Cardiac muscle cell (in vitro differentiated cells and primary cell): ENCODE measurements at regions not wholly inside any gene's neighbourhood (a gene's known extent, or its start where the extent isn't known, plus 50 kb on each side); places are given as distances from the start of the nearest gene placed in this dataset.
"Not testable (repeated sequence)": the region's sequence is repeated elsewhere in the genome, so short reads cannot be mapped to it uniquely, and the experiment has no call there.

Source experiments
- DNase-seq, 2 donors: peaks; one replicate each; pipeline versions ENCODE4 v3.0.0 to v3.0.0-alpha.2; 2010 to 2017; ENCODE audit warnings: low read depth in 1 of 2, low spot score in 1 of 2
- H3K27ac ChIP-seq: fragments of 200-600 bp; sonication (generic); 2 replicates; pipeline ENCODE4 v1.5.1; 2016
- H3K27me3 ChIP-seq: fragments of 200-600 bp; sonication (generic); 2 replicates; pipeline ENCODE4 v1.6.0; 2016; ENCODE audit warnings: control low read depth
- H3K36me3 ChIP-seq: fragments of 200-600 bp; sonication (generic); 2 replicates; pipeline ENCODE4 v1.5.1; 2016; ENCODE audit warnings: control low read depth
- H3K4me1 ChIP-seq: fragments of 200-600 bp; sonication (generic); 2 replicates; pipeline ENCODE4 v1.8.1; 2017; ENCODE audit warnings: low read depth, mild to moderate bottlenecking, mixed run types
- H3K4me3 ChIP-seq: fragments of 200-600 bp; sonication (generic); 2 replicates; pipeline ENCODE4 v1.5.1; 2016; ENCODE audit warnings: mild to moderate bottlenecking
- H3K9me3 ChIP-seq: fragments of 200-600 bp; sonication (generic); 2 replicates; pipeline ENCODE4 v1.5.1; 2017; ENCODE audit warnings: low read depth, mild to moderate bottlenecking, control low read depth
- TF ChIP-seq, protein P1 (sequence below): IDR thresholded peaks from 2 replicates; pipeline ENCODE4 v1.5.1; 2012; ENCODE audit warnings: low read depth, mild to moderate bottlenecking, low read length

GRCh38 chr6:16824845-16825685 lies 63.8 kb upstream of the ATXN1 start:
- H3K36me3 ChIP-seq: no peaks in the 10 kb centered on the region
- no peaks in the 10 kb centered on the region for H3K9me3 ChIP-seq
- no peak overlapping the region for H3K4me3 ChIP-seq
- no peaks in the 10 kb centered on the region for H3K4me1 ChIP-seq
- TF ChIP-seq, protein P1, sequence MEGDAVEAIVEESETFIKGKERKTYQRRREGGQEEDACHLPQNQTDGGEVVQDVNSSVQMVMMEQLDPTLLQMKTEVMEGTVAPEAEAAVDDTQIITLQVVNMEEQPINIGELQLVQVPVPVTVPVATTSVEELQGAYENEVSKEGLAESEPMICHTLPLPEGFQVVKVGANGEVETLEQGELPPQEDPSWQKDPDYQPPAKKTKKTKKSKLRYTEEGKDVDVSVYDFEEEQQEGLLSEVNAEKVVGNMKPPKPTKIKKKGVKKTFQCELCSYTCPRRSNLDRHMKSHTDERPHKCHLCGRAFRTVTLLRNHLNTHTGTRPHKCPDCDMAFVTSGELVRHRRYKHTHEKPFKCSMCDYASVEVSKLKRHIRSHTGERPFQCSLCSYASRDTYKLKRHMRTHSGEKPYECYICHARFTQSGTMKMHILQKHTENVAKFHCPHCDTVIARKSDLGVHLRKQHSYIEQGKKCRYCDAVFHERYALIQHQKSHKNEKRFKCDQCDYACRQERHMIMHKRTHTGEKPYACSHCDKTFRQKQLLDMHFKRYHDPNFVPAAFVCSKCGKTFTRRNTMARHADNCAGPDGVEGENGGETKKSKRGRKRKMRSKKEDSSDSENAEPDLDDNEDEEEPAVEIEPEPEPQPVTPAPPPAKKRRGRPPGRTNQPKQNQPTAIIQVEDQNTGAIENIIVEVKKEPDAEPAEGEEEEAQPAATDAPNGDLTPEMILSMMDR: no peak
- DNase-seq: no peak
- H3K27me3 ChIP-seq: no peaks in the 10 kb centered on the region
- no peak overlapping the region for H3K27ac ChIP-seq

- Histone ChIP-seq H3K4me1 (no peaks in the 10 kb centered on the region), H3K27me3 (no peaks in the 10 kb centered on the region), H3K36me3 (no peaks in the 10 kb centered on the region), H3K9me3 (no peaks in the 10 kb centered on the region), H3K4me3 (no peak overlapping the region), H3K27ac (no peak overlapping the region)
- TF ChIP-seq, protein P1: no peak
- no peak for DNase-seq
Measured at GRCh38 chr6:16823718-16824352, 62.6 kb upstream of the ATXN1 start.

DNA sequence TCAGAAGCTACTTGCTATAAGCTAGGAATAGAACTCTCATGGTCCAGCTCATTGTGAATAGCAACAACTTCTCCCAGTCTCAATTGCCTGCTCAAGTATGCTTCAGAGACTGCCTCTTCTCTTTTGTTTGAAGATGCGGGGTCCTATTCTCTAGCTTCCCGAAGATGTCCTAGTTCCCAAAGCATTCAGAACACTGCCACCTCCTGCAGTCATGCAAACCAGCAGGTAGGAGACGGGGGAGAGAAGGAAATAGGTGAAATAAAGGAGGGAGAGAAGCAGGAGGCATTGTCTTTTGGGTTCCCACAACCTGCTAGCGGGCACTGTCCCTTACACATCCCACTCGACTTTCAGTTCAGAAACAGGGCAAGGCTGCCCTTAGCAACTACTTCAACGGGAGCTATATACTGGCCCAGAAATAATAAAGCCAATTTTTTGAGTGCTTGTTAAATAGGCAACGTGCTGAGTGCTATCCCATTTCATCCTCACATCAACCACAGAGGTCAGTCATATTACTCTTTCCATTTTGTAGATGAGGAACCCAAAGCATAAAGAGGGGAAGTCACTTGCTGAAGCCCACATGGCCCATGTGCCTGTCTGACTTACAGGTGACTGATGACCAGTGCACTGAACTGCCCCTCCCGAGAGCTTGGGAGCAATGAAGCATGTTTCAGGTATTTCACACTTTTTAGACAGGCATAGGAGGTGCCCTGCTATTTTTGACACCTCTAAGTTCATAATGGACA lies 61.9 kb upstream of the ATXN1 start:
- H3K27me3 ChIP-seq: no peaks in the 10 kb centered on the region

DNA sequence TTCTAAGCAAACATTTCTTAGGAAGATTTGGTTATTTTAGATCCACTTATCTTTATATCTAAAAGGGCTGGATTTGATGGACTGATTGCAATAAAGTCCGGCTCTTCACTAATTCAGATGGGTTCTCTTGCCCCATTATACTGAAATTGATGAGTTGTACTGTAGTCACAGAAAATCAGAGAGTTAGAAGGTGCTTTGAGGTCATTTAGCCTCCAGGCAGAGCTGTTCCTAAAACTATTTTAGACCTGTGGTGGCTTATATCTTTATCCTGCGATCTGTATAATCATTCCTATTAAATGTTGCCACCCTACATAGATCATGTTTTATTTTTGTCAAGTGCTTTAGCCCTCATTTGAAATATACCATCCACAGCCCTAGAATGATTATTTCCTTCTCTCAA lies 61.3 kb upstream of the ATXN1 start:
- TF ChIP-seq, protein P1: no peak
- no peaks in the 10 kb centered on the region for H3K9me3 ChIP-seq
- H3K36me3 ChIP-seq: no peaks in the 10 kb centered on the region
- DNase-seq: no peak
- no peaks in the 10 kb centered on the region for H3K4me1 ChIP-seq
- no peak overlapping the region for H3K4me3 ChIP-seq
- H3K27me3 ChIP-seq: no peaks in the 10 kb centered on the region
- H3K27ac ChIP-seq: no peak overlapping the region

More for the DNA sequence above, 61.9 kb upstream of the ATXN1 start:
- no peak overlapping the region for H3K27ac ChIP-seq
- TF ChIP-seq, protein P1: no peak
- H3K4me3 ChIP-seq: no peak overlapping the region
- DNase-seq: no peak
- H3K36me3 ChIP-seq: no peaks in the 10 kb centered on the region
- no peaks in the 10 kb centered on the region for H3K9me3 ChIP-seq
- no peaks in the 10 kb centered on the region for H3K4me1 ChIP-seq

DNA sequence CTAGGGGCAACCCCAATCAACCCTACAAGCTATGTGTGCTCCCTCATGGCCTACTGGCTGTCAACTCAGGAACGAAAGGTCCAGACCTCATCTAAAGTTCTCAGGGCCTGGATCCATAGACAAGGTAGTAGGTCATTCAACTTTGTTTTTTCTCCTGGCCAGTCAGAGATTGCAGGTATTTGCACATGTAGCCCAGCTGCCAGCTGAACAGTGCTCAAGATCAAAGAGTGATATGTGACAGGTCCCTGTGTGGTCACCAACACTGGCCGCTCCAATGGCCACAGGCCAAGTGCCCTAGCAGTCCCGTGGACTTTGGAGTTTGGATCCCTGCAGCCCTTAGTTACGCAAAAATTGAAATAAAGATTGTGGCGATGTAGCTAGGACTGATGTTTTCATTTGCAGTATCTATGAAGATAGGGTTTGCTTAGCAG lies 60.6 kb upstream of the ATXN1 start:
- TF ChIP-seq, protein P1: no peak
- Histone ChIP-seq H3K4me1 (no peaks in the 10 kb centered on the region), H3K27me3 (no peaks in the 10 kb centered on the region), H3K4me3 (no peak overlapping the region), H3K9me3 (no peaks in the 10 kb centered on the region), H3K36me3 (no peaks in the 10 kb centered on the region), H3K27ac (no peak overlapping the region)
- DNase-seq: no peak

DNA sequence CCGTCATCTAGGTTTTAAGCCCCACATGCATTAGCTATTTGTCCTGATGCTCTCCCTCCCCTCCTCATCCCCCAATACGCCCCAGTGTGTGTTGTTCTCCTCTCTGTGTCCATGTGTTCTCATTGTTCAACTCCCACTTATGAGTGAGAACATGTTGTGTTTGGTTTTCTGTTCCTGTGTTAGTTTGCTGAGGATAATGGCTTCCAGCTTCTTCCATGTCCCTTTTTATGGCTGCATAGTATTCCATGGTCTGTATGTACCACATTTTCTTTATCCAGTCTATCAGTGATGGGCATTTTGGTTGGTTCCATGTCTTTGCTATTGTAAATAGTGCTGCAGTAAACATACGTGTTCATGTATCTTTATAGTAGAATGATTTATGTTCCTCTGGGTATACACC lies 59.0 kb upstream of the ATXN1 start:
- not testable (repeated sequence) for H3K4me1 ChIP-seq, H3K27me3 ChIP-seq, H3K27ac ChIP-seq, H3K9me3 ChIP-seq, H3K36me3 ChIP-seq, H3K4me3 ChIP-seq, DNase-seq
